ENCODE measurements at regions not wholly inside any gene's neighbourhood (a gene's known extent, or its start where the extent isn't known, plus 50 kb on each side); places are given as distances from the start of the nearest gene placed in this dataset.
A peak's percentile ranks its signal among the peaks of the same experiment; 100 is the strongest.

DNA sequence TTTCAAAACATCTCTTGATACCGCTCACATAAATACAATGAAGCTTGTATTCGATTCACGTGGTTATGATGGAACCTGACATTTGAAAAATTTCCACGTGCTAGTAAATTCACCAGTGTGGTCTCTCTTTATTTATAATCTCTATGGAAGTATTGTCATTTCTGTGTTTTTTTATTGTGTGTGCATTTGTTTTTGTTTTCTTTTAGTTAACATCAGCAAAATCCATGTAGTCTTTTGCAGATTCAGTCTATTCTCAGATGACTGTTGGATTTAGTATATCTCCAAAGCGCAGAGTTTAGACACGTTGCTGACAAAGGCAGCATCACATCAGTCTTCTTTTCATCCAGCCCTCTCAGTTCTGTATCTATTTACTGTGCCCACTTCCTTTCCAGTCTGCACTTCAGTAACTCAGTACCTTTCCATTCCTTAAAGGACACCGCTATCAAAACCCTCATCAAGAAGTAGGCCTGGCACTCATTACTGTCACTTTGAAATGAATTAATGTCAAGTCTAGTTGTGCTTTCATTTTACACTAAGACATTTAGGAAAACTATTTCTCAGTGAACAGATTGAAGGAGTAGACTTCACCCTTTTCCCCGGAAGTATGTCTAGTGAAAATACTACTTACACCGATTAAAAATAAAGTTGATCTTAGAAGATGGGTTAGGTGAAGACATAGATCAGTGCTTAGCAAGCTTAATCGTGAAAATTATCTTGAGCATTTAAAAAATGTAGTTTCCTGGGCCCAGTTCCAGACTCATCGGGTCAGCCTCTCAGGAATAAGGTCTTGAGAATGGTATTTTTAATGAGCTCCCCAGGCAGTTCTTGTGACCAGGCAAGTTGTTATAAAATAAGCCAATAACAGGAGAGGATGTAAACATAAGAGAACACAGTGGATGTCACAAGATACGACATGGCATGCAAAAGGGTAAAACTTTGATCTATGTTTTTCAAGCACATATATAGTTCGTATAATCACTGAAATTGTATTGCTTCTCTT lies 506.8 kb upstream of the ZEB2 start:
- no peak overlapping the region for H3K4me3 ChIP-seq (ENCODE audit: insufficient read depth, low read depth, low read length)

GRCh38 chr2:145025382-145025781 lies 505.5 kb upstream of the ZEB2 start:
- Histone ChIP-seq H3K9ac (ENCODE audit: low read length) (no peak overlapping the region), H3K36me3 (ENCODE audit: insufficient read depth, low read length) (no peaks in the 10 kb centered on the region), H3K9me3 (ENCODE audit: insufficient read depth, low read depth, low read length) (no peaks in the 10 kb centered on the region), H3K4me3 (ENCODE audit: insufficient read depth, low read depth, low read length) (no peak overlapping the region), H3K27me3 (ENCODE audit: insufficient read depth, low read length) (no peaks in the 10 kb centered on the region), H3K27ac (ENCODE audit: low read depth, low read length) (no peak overlapping the region), H3K4me2 (ENCODE audit: low read length) (no peak overlapping the region), H3K79me2 (ENCODE audit: insufficient read depth, low read length) (no peaks in the 10 kb centered on the region), H3K4me1 (ENCODE audit: insufficient read depth, low read length) (peaks cover 10% of the 10 kb centered on the region), H2AFZ (ENCODE audit: low read depth, low read length) (no peak overlapping the region), H4K20me1 (ENCODE audit: insufficient read depth, low read length) (no peaks in the 10 kb centered on the region)
- DNase-seq (ENCODE audit: low read depth): no peak
- no peaks in the 10 kb centered on the region for H3K36me3 Mint-ChIP-seq (ENCODE audit: low read depth, unreplicated experiment)
- FAIRE-seq: no peak
- no peak overlapping the region for H3K4me3 Mint-ChIP-seq (ENCODE audit: unreplicated experiment)
- peaks cover 37% of the 10 kb centered on the region for H3K4me1 Mint-ChIP-seq (ENCODE audit: low read depth, unreplicated experiment)
- TF ChIP-seq, protein P1, sequence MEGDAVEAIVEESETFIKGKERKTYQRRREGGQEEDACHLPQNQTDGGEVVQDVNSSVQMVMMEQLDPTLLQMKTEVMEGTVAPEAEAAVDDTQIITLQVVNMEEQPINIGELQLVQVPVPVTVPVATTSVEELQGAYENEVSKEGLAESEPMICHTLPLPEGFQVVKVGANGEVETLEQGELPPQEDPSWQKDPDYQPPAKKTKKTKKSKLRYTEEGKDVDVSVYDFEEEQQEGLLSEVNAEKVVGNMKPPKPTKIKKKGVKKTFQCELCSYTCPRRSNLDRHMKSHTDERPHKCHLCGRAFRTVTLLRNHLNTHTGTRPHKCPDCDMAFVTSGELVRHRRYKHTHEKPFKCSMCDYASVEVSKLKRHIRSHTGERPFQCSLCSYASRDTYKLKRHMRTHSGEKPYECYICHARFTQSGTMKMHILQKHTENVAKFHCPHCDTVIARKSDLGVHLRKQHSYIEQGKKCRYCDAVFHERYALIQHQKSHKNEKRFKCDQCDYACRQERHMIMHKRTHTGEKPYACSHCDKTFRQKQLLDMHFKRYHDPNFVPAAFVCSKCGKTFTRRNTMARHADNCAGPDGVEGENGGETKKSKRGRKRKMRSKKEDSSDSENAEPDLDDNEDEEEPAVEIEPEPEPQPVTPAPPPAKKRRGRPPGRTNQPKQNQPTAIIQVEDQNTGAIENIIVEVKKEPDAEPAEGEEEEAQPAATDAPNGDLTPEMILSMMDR (IDR thresholded peaks at IDR 0.05; ENCODE audit: insufficient read depth, low read depth, low read length): no peak
- no peak for TF ChIP-seq EZH2 (IDR thresholded peaks at IDR 0.05; ENCODE audit: insufficient read depth, low read length)
- H3K27ac Mint-ChIP-seq (ENCODE audit: unreplicated experiment): no peak overlapping the region
- no peaks in the 10 kb centered on the region for H3K9me3 Mint-ChIP-seq (ENCODE audit: unreplicated experiment)
- no peaks in the 10 kb centered on the region for H3K27me3 Mint-ChIP-seq (ENCODE audit: low read depth, unreplicated experiment)

More for the DNA sequence above, 506.8 kb upstream of the ZEB2 start:
- no peaks in the 10 kb centered on the region for H3K9me3 ChIP-seq (ENCODE audit: insufficient read depth, low read depth, low read length)
- DNase-seq (ENCODE audit: low read depth) (peak; percentile 44), FAIRE-seq (peak; percentile 23)
- no peaks in the 10 kb centered on the region for H3K36me3 Mint-ChIP-seq (ENCODE audit: low read depth, unreplicated experiment)
- H3K4me1 Mint-ChIP-seq (ENCODE audit: low read depth, unreplicated experiment): peaks cover 34% of the 10 kb centered on the region
- no peaks in the 10 kb centered on the region for H3K27me3 ChIP-seq (ENCODE audit: insufficient read depth, low read length)
- TF ChIP-seq EZH2 (IDR thresholded peaks at IDR 0.05; ENCODE audit: insufficient read depth, low read length): no peak
- TF ChIP-seq, protein P1 (IDR thresholded peaks at IDR 0.05; ENCODE audit: insufficient read depth, low read depth, low read length): no peak
- no peaks in the 10 kb centered on the region for H3K36me3 ChIP-seq (ENCODE audit: insufficient read depth, low read length)
- H3K9me3 Mint-ChIP-seq (ENCODE audit: unreplicated experiment): no peaks in the 10 kb centered on the region
- H2AFZ ChIP-seq (ENCODE audit: low read depth, low read length): no peak overlapping the region
- H3K27me3 Mint-ChIP-seq (ENCODE audit: low read depth, unreplicated experiment): no peaks in the 10 kb centered on the region
- no peak overlapping the region for H3K27ac ChIP-seq (ENCODE audit: low read depth, low read length)
- H3K4me3 Mint-ChIP-seq (ENCODE audit: unreplicated experiment): no peak overlapping the region
- H3K4me2 ChIP-seq (ENCODE audit: low read length): no peak overlapping the region
- no peak overlapping the region for H3K27ac Mint-ChIP-seq (ENCODE audit: unreplicated experiment)
- H3K9ac ChIP-seq (ENCODE audit: low read length): no peak overlapping the region
- H4K20me1 ChIP-seq (ENCODE audit: insufficient read depth, low read length): no peaks in the 10 kb centered on the region
- H3K4me1 ChIP-seq (ENCODE audit: insufficient read depth, low read length): peaks cover 10% of the 10 kb centered on the region
- no peaks in the 10 kb centered on the region for H3K79me2 ChIP-seq (ENCODE audit: insufficient read depth, low read length)

Measured in astrocyte (in vitro differentiated cells and primary cell).